ENCODE measurements at regions not wholly inside any gene's neighbourhood (a gene's known extent, or its start where the extent isn't known, plus 50 kb on each side); places are given as distances from the start of the nearest gene placed in this dataset.

DNA sequence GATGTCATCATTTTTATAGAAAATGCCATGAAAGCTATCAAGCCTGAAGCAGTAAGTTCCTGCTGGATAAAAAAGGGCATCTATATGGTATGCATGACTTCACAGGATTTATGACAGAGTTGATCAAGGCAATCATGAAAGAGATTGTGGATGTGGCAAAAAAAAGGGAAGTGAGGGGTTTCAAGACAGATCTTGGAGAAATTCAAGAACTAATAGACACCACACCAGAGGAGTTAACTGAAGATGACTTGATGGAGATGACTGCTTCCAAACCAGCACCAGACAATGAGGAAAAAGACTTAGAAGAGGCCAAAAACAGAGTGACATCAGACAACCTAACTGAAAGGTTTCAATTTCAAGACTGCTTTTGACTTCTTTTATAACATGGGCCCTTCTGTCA lies 691.1 kb upstream of the SLC10A2 start:
- no peak overlapping the region for H3K27ac Mint-ChIP-seq
- H3K4me1 Mint-ChIP-seq (ENCODE audit: low read depth), result no peaks in the 10 kb centered on the region
- H3K9me3 Mint-ChIP-seq (ENCODE audit: low read depth), result no peaks in the 10 kb centered on the region
- no peaks in the 10 kb centered on the region for H3K36me3 Mint-ChIP-seq
- no peak overlapping the region for H3K4me3 Mint-ChIP-seq
- H3K27me3 Mint-ChIP-seq, result no peaks in the 10 kb centered on the region

DNA sequence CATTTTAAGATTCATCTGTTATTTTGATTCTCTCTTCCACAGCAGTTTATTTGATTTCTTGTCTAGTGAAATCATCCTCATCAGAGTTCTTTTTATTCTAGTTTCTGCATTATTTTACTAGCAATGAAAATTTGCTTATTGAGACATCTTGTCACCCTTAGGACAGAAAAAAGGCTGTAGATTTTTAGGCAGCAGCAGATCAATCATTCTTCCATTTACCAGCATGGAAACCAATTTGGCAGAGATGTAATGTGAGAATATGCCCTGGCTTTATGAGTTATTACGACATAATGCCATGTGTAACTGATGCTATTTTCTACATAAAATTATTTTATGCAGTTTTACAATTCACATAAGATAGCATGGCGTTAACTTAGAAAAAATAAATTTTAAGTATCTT lies 688.6 kb upstream of the SLC10A2 start:
- Mint-ChIP-seq H3K4me3 (no peak overlapping the region), H3K9me3 (ENCODE audit: low read depth) (no peaks in the 10 kb centered on the region), H3K27me3 (no peaks in the 10 kb centered on the region), H3K4me1 (ENCODE audit: low read depth) (no peaks in the 10 kb centered on the region), H3K36me3 (no peaks in the 10 kb centered on the region), H3K27ac (no peak overlapping the region)

DNA sequence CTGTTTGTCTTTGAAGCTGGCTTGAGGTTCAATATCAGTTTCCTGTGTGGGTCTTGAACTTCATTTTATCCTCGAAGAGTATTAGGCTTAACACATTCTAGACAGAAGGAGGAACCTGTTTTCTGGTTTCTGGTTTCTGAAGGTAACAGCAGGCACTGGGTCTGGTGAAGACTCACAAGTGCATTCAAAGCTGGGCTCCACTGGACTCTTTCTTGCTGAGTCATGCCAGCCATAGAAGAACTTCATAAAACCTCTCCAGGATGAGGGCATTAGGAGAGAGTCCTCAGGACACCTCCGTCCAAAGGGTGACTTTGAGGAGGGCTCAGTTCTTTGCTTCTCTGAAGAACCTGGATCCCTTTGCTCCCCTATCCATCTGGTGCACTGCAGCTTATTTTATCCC lies 668.6 kb upstream of the SLC10A2 start:
- H3K27ac Mint-ChIP-seq, result no peak overlapping the region
- H3K9me3 Mint-ChIP-seq (ENCODE audit: low read depth), result no peaks in the 10 kb centered on the region
- H3K4me3 Mint-ChIP-seq, result no peak overlapping the region
- H3K4me1 Mint-ChIP-seq (ENCODE audit: low read depth), result no peaks in the 10 kb centered on the region
- H3K36me3 Mint-ChIP-seq, result no peaks in the 10 kb centered on the region
- no peaks in the 10 kb centered on the region for H3K27me3 Mint-ChIP-seq

DNA sequence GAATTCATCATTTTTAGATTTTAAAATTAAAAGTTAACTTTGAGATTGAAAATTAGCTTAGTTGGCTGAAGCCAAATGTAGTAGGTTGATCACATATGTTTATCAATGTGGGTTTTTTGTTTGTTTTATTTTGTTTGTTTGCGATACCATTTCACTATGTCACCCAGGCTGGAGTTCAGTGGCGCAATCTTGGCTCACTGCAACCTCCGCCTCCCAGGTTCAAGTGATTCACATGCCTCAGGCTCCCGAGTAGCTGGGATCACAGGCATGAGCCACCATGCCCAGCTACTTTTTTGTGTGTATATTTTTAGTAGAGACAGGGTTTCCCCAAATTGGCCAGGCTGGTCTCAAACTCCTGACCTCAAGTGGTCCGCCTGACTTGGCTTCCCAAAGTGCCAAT lies 665.7 kb upstream of the SLC10A2 start:
- Mint-ChIP-seq H3K9me3 (ENCODE audit: low read depth) (no peaks in the 10 kb centered on the region), H3K4me1 (ENCODE audit: low read depth) (no peaks in the 10 kb centered on the region), H3K36me3 (no peaks in the 10 kb centered on the region), H3K27me3 (no peaks in the 10 kb centered on the region), H3K27ac (no peak overlapping the region), H3K4me3 (no peak overlapping the region)

DNA sequence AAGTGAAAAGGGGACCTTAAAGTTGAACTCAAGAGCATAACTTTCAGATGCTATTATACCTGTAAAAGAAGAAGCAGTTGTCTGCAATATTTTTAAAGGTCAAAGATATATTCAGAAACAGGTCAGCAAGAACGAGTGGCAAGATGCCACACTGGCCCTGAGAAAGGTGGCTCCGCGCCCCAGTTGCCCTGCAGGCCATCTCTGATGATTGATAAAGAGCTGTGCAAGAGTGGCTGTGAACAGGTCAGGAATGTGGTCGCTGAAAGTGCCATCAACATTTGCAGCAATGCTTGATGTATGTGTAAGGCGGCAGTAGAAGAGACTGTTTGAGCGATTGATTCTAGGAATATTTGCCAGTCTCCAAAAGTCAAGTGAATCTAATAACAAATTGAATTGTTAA lies 664.2 kb upstream of the SLC10A2 start:
- Mint-ChIP-seq H3K9me3 (ENCODE audit: low read depth) (no peaks in the 10 kb centered on the region), H3K4me3 (no peak overlapping the region), H3K27me3 (no peaks in the 10 kb centered on the region), H3K4me1 (ENCODE audit: low read depth) (no peaks in the 10 kb centered on the region), H3K36me3 (no peaks in the 10 kb centered on the region), H3K27ac (no peak overlapping the region)

DNA sequence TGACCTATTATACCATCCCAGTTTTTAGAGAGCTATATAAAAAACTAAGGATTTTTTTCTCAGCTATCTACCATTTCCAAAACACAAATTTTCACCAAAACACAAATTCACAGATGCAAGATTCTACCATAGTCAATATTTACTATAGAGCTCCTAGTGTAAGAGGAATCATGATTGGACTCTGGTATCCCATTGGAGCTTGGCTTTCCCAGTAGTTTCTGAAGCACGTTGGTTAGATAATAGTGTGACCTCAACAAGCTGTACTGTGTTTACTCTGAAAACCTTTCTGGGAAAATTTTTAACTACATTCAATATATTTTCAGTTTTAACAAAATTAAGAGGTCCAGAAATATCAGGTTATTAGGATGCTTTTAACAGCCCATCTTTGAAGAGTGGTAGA lies 660.6 kb upstream of the SLC10A2 start:
- H3K9me3 Mint-ChIP-seq (ENCODE audit: low read depth), result no peaks in the 10 kb centered on the region
- no peak overlapping the region for H3K27ac Mint-ChIP-seq
- H3K27me3 Mint-ChIP-seq, result no peaks in the 10 kb centered on the region
- H3K36me3 Mint-ChIP-seq, result no peaks in the 10 kb centered on the region
- H3K4me3 Mint-ChIP-seq, result no peak overlapping the region
- no peaks in the 10 kb centered on the region for H3K4me1 Mint-ChIP-seq (ENCODE audit: low read depth)

DNA sequence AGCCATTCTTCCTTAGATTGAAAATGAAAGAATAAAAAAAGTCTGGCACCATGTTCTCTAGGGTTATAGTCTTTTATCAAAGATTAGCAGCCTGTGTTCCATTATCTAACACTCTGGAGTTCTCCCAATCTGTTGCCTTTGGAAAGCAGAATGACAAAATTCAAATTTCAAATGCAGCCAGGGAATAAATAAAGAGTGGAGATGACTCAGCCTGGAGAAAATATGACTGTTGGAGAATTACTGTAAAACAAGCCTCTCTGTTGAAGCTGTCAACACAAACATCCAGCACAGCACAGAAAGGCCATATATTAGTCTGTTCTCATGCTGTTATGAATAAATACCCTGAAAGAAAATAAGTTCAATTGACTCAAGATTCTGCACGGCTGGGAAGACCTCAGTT lies 650.5 kb upstream of the SLC10A2 start:
- H3K36me3 Mint-ChIP-seq, result no peaks in the 10 kb centered on the region
- no peak overlapping the region for H3K4me3 Mint-ChIP-seq
- H3K27ac Mint-ChIP-seq, result no peak overlapping the region
- H3K27me3 Mint-ChIP-seq, result no peaks in the 10 kb centered on the region
- no peaks in the 10 kb centered on the region for H3K9me3 Mint-ChIP-seq (ENCODE audit: low read depth)
- H3K4me1 Mint-ChIP-seq (ENCODE audit: low read depth), result no peaks in the 10 kb centered on the region

DNA sequence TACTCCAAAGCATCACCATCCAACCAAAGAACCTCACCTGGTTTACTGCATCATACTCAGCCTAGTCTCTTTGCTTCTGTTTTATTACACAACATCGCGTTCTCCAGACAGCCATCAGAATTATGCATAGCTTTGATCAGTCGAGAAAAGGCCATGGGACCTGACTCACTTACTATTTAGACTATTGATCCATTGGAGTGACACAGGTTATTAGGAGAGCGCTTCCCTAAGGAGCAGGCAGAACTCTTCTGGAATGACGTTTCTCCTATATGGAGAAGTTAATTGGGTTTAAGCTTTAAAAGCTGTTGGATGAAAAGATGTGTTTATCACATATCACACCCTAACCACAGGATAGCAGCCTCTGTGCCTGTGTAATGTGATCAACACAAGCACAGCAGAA lies 649.1 kb upstream of the SLC10A2 start:
- Mint-ChIP-seq H3K27me3 (no peaks in the 10 kb centered on the region), H3K9me3 (ENCODE audit: low read depth) (no peaks in the 10 kb centered on the region), H3K27ac (no peak overlapping the region), H3K36me3 (no peaks in the 10 kb centered on the region), H3K4me3 (no peak overlapping the region), H3K4me1 (ENCODE audit: low read depth) (no peaks in the 10 kb centered on the region)

DNA sequence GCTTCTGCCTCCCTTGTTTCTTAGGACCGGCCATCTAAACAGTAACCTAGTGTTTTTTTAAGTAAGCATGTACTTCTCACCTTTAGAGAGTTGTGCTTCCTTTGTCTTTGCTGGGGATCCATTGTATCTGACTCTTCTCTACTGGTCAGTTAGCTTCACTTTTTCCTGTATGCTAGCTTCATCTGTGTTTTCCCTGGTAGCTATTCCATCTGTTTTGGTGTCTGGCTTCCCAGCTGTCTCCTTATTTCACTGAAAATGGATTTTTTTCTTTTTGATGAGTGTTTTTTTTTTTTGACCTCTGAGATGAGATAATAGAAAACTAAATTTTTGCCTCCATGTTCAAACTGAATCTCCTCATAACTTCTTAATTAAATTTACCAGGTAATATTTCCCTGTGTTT lies 637.0 kb upstream of the SLC10A2 start:
- no peak overlapping the region for H3K27ac Mint-ChIP-seq
- H3K9me3 Mint-ChIP-seq (ENCODE audit: low read depth), result peaks cover 6% of the 10 kb centered on the region
- no peaks in the 10 kb centered on the region for H3K36me3 Mint-ChIP-seq
- H3K4me3 Mint-ChIP-seq, result no peak overlapping the region
- H3K4me1 Mint-ChIP-seq (ENCODE audit: low read depth), result no peaks in the 10 kb centered on the region
- H3K27me3 Mint-ChIP-seq, result no peaks in the 10 kb centered on the region

DNA sequence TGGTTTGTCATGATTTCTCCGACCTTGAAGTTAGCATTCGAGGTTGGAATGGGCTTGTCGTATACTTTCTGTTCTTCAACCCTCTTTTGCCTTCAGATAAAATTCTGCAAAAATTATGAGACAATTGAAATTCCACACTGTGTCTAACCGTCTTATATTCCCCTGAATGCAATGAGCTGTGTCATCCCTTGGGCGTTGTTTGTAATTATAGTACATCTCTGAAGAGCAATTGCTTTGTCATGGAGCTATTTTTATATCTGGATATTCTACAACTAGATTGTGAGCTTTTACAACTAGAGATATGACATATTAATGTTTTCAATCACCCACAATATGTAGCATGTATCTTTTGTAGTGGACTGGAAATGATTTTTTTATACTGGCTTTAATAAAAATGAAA lies 631.8 kb upstream of the SLC10A2 start:
- H3K27me3 Mint-ChIP-seq, result no peaks in the 10 kb centered on the region
- H3K36me3 Mint-ChIP-seq, result no peaks in the 10 kb centered on the region
- no peak overlapping the region for H3K4me3 Mint-ChIP-seq
- peaks cover 7% of the 10 kb centered on the region for H3K9me3 Mint-ChIP-seq (ENCODE audit: low read depth)
- no peaks in the 10 kb centered on the region for H3K4me1 Mint-ChIP-seq (ENCODE audit: low read depth)
- H3K27ac Mint-ChIP-seq, result no peak overlapping the region

DNA sequence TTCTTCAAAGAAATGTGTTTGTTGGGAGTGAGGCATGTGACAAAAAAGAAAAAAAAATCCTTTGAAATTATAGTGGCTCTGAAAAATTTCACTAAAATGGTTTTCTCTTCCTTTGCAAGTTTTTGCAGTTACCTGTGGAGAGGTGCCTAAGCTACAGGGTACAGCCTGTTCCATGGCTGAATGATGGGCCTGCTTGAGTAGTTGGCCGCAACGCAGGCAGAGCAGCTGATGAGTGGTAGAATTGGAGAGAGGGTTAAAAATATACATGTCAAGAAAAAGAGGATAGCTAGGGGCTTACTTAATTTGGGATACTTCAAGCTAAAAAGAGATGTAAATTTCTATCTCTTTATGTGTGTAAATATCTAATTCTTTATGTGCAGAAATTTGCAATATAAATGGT lies 629.1 kb upstream of the SLC10A2 start:
- Mint-ChIP-seq H3K36me3 (no peaks in the 10 kb centered on the region), H3K27ac (no peak overlapping the region), H3K27me3 (no peaks in the 10 kb centered on the region), H3K4me3 (no peak overlapping the region), H3K4me1 (ENCODE audit: low read depth) (no peaks in the 10 kb centered on the region), H3K9me3 (ENCODE audit: low read depth) (peaks cover 3% of the 10 kb centered on the region)

DNA sequence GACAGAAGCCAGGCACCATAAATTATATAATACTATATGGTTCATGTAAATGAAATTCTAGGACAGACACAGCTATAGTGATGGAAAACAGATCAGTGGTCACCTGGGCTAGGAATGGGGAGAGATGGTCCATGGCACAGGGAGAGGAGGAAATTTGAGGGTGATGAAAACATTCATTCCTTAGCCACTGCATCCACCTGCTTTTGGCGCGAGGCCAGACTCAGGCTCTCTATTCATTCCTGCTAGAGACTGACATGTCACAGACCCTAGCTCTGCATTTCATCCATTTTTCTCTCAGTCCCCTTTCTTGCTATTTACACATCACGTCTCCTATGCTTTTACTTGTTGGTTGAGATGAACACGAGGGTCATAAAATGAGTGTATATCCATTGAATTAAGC lies 628.3 kb upstream of the SLC10A2 start:
- Mint-ChIP-seq H3K9me3 (ENCODE audit: low read depth) (peaks cover 3% of the 10 kb centered on the region), H3K27me3 (no peaks in the 10 kb centered on the region), H3K4me1 (ENCODE audit: low read depth) (no peaks in the 10 kb centered on the region), H3K4me3 (no peak overlapping the region), H3K36me3 (no peaks in the 10 kb centered on the region), H3K27ac (no peak overlapping the region)

DNA sequence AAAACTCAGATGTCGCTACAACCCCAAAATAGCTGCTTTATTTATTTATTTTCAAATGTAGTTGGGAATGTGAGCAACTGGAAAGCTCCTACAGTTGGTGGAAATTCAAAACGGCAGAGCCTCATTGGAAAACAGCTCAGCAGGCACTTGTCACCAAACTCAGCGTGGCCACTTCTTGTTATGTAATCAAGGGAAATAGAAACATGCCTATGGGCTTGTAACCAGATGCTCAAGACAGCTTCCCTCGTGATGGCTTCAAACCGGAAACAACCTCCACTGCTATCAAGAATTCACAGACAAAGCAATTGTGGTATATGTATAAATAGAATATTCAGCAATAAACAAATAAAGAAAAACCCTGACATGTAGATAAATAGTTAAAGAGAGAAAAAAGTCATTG lies 627.8 kb upstream of the SLC10A2 start:
- H3K4me1 Mint-ChIP-seq (ENCODE audit: low read depth), result no peaks in the 10 kb centered on the region
- H3K36me3 Mint-ChIP-seq, result no peaks in the 10 kb centered on the region
- H3K9me3 Mint-ChIP-seq (ENCODE audit: low read depth), result peaks cover 6% of the 10 kb centered on the region
- H3K27ac Mint-ChIP-seq, result no peak overlapping the region
- no peaks in the 10 kb centered on the region for H3K27me3 Mint-ChIP-seq
- H3K4me3 Mint-ChIP-seq, result no peak overlapping the region

DNA sequence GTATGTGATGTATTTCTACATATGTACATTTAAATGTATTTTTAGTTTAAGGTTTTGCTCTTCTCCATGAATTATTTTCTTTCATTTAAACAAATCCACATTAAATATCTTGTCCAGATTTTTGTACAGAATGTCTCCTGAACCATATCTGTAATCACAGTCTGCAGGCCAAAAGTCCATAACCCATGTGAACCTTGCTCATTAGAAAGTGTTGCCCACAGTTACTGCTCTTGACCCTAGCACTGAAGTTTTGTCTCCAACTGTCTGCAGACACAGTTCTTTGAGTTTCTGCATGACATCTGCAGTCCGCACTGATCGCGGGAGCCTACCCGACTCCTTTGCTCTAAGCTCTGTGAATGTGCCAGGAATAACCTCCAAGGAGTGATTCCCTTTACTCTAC lies 626.2 kb upstream of the SLC10A2 start:
- Mint-ChIP-seq H3K4me1 (ENCODE audit: low read depth) (no peaks in the 10 kb centered on the region), H3K27ac (no peak overlapping the region), H3K9me3 (ENCODE audit: low read depth) (peaks cover 4% of the 10 kb centered on the region), H3K36me3 (no peaks in the 10 kb centered on the region), H3K27me3 (no peaks in the 10 kb centered on the region), H3K4me3 (no peak overlapping the region)

DNA sequence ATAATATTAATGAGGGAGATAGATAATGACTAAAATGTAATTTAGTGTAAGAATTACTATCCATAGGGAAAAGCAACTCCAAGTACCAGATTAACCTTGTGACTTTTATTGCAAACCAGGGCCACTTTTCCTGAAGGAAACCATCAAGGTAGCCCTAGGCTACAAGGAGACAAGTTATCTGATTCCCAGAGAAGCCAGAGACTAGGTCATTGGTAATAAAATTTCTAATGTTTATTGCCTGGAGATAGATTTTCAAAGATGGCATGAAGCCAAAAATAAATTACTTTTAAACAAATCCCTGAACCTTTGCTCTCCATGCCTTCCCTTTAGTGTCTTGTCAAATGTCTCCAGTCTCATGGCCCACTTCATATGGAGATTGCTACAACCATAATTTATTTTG lies 610.1 kb upstream of the SLC10A2 start:
- H3K27ac Mint-ChIP-seq, result no peak overlapping the region
- H3K9me3 Mint-ChIP-seq (ENCODE audit: low read depth), result no peaks in the 10 kb centered on the region
- no peak overlapping the region for H3K4me3 Mint-ChIP-seq
- no peaks in the 10 kb centered on the region for H3K4me1 Mint-ChIP-seq (ENCODE audit: low read depth)
- H3K27me3 Mint-ChIP-seq, result no peaks in the 10 kb centered on the region
- H3K36me3 Mint-ChIP-seq, result no peaks in the 10 kb centered on the region

DNA sequence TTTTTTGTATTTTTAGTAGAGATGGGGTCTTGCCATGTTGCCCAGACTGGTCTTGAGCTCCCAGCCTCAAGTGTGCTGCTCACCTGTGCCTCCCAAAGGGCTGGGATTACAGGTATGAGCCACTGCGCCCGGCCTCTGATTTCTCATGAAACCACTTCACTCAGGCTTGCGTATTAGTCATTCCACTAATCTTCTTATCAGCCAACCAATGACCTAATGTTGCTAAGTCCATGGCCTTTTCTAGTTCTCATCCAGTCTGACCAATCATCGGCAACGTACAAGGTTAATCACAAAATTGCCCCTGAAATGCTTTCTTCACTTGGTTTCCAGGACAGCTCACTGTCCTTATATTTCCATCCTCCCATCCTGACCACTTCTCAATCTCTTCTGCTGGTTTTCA lies 605.3 kb upstream of the SLC10A2 start:
- Mint-ChIP-seq H3K4me3 (no peak overlapping the region), H3K4me1 (ENCODE audit: low read depth) (no peaks in the 10 kb centered on the region), H3K27me3 (no peaks in the 10 kb centered on the region), H3K36me3 (no peaks in the 10 kb centered on the region), H3K27ac (no peak overlapping the region), H3K9me3 (ENCODE audit: low read depth) (peaks cover 4% of the 10 kb centered on the region)

DNA sequence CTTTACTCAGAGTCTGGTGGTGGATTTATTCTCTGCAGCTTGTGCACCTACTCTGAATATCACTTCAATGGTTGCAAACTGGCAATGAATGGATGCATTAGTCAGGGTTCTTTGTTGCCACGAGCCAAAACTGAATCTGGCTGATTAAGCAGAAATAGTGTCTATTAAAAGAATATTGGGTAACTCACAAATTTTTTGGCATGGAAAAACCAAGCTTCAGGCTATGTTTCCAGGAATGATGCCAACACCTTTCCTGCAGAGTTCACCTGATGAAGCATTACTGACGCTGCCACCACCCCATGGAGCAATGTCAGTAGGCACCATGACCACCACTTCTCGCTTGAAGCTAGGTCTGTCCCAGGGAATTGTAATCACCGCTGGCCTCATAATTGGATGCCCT lies 597.8 kb upstream of the SLC10A2 start:
- Mint-ChIP-seq H3K4me3 (no peak overlapping the region), H3K27ac (no peak overlapping the region), H3K36me3 (no peaks in the 10 kb centered on the region), H3K27me3 (no peaks in the 10 kb centered on the region), H3K4me1 (ENCODE audit: low read depth) (no peaks in the 10 kb centered on the region), H3K9me3 (ENCODE audit: low read depth) (peaks cover 4% of the 10 kb centered on the region)
